HEK293T (cell line): ENCODE measurements at regions not wholly inside any gene's neighbourhood (a gene's known extent, or its start where the extent isn't known, plus 50 kb on each side); places are given as distances from the start of the nearest gene placed in this dataset.

Experiments used
- ARNT ChIP-seq: fragments of 450-650 bp; IDR thresholded peaks from 2 replicates; pipeline ENCODE4 v1.6.1; 2017; ENCODE audit warnings: mild to moderate bottlenecking
- HDGF ChIP-seq: fragments of 450-650 bp; IDR thresholded peaks from 2 replicates; pipeline ENCODE4 v1.6.1; 2017; ENCODE audit warnings: antibody characterized with exemption, borderline replicate concordance

GRCh38 chr6:8828376-8828775 lies 393.0 kb upstream of the SLC35B3 start:
- TF ChIP-seq ARNT (no peak), HDGF (no peak)
